GM19328 (cell line): ENCODE measurements at regions not wholly inside any gene's neighbourhood (a gene's known extent, or its start where the extent isn't known, plus 50 kb on each side); places are given as distances from the start of the nearest gene placed in this dataset.
A peak's percentile ranks its signal among the peaks of the same experiment; 100 is the strongest.
"Not testable (repeated sequence)": the region's sequence is repeated elsewhere in the genome, so short reads cannot be mapped to it uniquely, and the experiment has no call there.

Experiments used
- ATAC-seq: cut with Tn5 transposase; IDR thresholded peaks from one replicate; pipeline ENCODE4 v1.9.1; 2021; ENCODE audit warnings: mild to moderate bottlenecking, moderate library complexity; ENCODE audit not compliant: unreplicated experiment

DNA sequence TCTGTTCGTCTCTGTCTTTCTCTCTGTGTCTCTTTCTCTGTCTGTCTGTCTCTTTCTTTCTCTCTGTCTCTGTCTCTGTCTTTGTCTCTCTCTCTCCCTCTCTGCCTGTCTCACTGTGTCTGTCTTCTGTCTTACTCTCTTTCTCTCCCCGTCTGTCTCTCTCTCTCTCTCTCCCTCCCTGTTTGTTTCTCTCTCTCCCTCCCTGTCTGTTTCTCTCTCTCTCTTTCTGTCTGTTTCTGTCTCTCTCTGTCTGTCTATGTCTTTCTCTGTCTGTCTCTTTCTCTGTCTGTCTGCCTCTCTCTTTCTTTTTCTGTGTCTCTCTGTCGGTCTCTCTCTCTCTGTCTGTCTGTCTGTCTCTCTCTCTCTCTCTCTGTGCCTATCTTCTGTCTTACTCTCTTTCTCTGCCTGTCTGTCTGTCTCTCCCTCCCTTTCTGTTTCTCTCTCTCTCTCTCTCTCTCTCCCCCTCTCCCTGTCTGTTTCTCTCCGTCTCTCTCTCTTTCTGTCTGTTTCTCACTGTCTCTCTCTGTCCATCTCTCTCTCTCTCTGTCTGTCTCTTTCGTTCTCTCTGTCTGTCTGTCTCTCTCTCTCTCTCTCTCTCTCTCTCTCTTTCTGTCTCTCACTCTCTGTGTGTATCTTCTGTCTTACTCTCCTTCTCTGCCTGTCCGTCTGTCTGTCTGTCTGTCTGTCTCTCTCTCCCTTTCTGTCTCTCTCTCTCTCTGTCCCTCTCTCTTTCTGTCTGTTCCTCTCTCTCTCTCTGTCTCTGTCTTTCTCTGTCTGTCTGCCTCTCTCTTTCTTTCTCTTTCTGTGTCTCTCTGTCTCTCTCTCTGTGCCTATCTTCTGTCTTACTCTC lies 2065.9 kb upstream of the TPTE start:
- not testable (repeated sequence) for ATAC-seq

DNA sequence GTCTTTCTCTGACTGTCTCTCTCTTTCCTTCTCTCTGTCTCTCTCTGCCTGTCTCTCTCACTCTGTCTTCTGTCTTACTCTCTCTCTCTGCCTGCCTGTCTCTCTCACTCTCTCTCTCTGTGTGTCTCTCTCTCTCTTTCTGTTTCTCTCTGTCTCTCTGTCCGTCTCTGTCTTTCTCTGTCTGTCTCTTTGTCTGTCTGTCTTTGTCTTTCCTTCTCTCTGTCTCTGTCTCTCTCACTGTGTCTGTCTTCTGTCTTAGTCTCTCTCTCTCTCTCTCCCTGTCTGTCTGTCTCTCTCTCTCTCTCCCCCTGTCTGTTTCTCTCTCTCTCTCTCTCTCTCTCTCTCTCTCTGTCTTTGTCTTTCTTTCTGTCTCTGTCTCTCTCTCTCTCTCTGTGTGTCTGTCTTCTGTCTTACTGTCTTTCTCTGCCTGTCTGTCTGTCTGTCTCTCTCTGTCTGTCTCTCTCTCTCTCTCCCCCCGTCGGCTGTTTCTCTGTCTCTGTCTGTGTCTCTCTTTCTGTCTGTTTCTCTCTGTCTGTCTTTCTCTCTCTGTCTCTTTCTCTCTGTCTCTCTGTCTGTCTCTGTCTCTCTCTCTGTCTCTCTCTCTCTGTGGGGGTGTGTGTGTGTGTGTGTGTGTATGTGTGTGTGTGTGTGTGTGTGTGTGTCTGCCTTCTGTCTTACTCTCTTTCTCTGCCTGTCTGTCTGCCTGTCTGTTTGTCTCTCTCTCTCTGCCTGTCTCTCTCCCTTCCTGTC lies 2056.8 kb upstream of the TPTE start:
- ATAC-seq: peak; percentile 81

- not testable (repeated sequence) for ATAC-seq
Observed at GRCh38 chr21:8466642-8467041, 2054.7 kb upstream of the TPTE start.
